GM23248 (cell line): ENCODE measurements at regions not wholly inside any gene's neighbourhood (a gene's known extent, or its start where the extent isn't known, plus 50 kb on each side); places are given as distances from the start of the nearest gene placed in this dataset.

Source experiments
- DNase-seq: peaks from one replicate; pipeline ENCODE4 v3.0.0-alpha.2; 2015
- H2AFZ ChIP-seq: fragments of 200-600 bp; sonication (generic); 2 replicates; pipeline ENCODE4 v1.6.1; 2016; ENCODE audit warnings: antibody characterized with exemption
- H3F3A ChIP-seq: fragments of 200-600 bp; sonication (generic); 2 replicates; pipeline ENCODE4 v1.6.1; 2016; ENCODE audit warnings: mild to moderate bottlenecking, antibody characterized with exemption, mixed run types; ENCODE audit not compliant: insufficient read depth
- H3K27ac ChIP-seq: fragments of 200-600 bp; sonication (generic); 2 replicates; pipeline ENCODE4 v1.5.1; 2016; ENCODE audit warnings: mild to moderate bottlenecking
- H3K27me3 ChIP-seq: fragments of 200-600 bp; sonication (generic); replicated peaks from 2 replicates; pipeline ENCODE4 v1.6.1; 2016; ENCODE audit warnings: mild to moderate bottlenecking; ENCODE audit not compliant: insufficient read depth
- H3K36me3 ChIP-seq: fragments of 200-600 bp; sonication (generic); 2 replicates; pipeline ENCODE4 v1.6.1; 2016; ENCODE audit warnings: low read depth, mild to moderate bottlenecking
- H3K4me1 ChIP-seq: fragments of 200-600 bp; sonication (generic); 2 replicates; pipeline ENCODE4 v1.6.1; 2016; ENCODE audit warnings: mild to moderate bottlenecking; ENCODE audit not compliant: insufficient read depth
- H3K4me2 ChIP-seq: fragments of 200-600 bp; sonication (generic); one replicate; pipeline ENCODE4 v1.6.1; 2016; ENCODE audit warnings: mild to moderate bottlenecking; ENCODE audit not compliant: unreplicated experiment
- H3K4me3 ChIP-seq: fragments of 200-600 bp; sonication (generic); 2 replicates; pipeline ENCODE4 v1.5.1; 2016; ENCODE audit warnings: mild to moderate bottlenecking
- H3K79me2 ChIP-seq: fragments of 200-600 bp; sonication (generic); 2 replicates; pipeline ENCODE4 v1.6.1; 2016; ENCODE audit warnings: mild to moderate bottlenecking; ENCODE audit not compliant: insufficient read depth
- H3K9ac ChIP-seq: fragments of 200-600 bp; sonication (generic); 2 replicates; pipeline ENCODE4 v1.6.1; 2016; ENCODE audit warnings: mild to moderate bottlenecking
- H3K9me2 ChIP-seq: fragments of 200-600 bp; sonication (generic); 2 replicates; pipeline ENCODE4 v1.6.1; 2016; ENCODE audit warnings: mixed run types, mild to moderate bottlenecking, moderate library complexity; ENCODE audit not compliant: insufficient read depth
- H3K9me3 ChIP-seq: fragments of 200-600 bp; sonication (generic); one replicate; pipeline ENCODE4 v1.6.1; 2017; ENCODE audit warnings: low read depth
- H4K20me1 ChIP-seq: fragments of 200-600 bp; sonication (generic); 2 replicates; pipeline ENCODE4 v1.6.0; 2016; ENCODE audit not compliant: insufficient read depth
- EZH2 ChIP-seq: fragments of 200-600 bp; sonication (generic); IDR thresholded peaks from 2 replicates; pipeline ENCODE4 v1.6.1; 2018; ENCODE audit warnings: antibody characterized with exemption, mild to moderate bottlenecking; ENCODE audit not compliant: insufficient read depth, poor library complexity, severe bottlenecking
- EZH2phosphoT487 ChIP-seq: fragments of 200-600 bp; sonication (generic); IDR thresholded peaks from 2 replicates; pipeline ENCODE4 v1.6.1; 2018; ENCODE audit warnings: antibody characterized with exemption, moderate library complexity, mild to moderate bottlenecking, low read depth; ENCODE audit not compliant: insufficient read depth
- WGBS, 2 experiments: methylation state at CpG; one replicate each; pipeline ENCODE4 v1.1.6; 2015 to 2017; ENCODE audit warnings: low lambda C conversion rate in 2 of 2, low coverage in 1 of 2; ENCODE audit errors: missing lambda C conversion rate in 2 of 2; 5-methylcytosine and 5-hydroxymethylcytosine counted together
- in situ Hi-C: fragments of 300-500 bp; cut with MboI; formaldehyde crosslinking; loops from 2 replicates; pipeline ENCODE4 v1.15.0; 2020

DNA sequence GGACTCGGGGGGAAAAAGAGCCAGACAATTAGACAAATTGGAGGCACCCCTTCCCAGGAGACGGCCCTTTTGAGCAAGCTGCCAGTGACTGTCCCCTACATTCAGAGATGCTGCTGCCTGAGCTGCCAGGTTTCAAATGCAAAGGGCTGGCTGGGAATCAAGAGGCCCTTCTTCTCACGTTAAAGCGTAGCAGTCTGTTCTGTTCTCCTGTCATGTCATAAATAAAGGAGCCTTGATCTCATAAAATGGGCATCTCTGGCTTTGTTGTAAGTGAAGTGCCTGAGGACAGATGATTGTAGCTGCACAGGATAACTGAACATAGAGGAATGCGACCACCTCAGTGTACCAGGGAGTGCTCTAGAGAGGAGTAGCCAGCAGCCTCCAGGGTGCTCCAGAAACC, 917.9 kb downstream of the GRID1 start:
- Histone ChIP-seq H3K27me3 (no peaks in the 10 kb centered on the region), H3K9me3 (no peaks in the 10 kb centered on the region), H3F3A (no peaks in the 10 kb centered on the region), H2AFZ (no peak overlapping the region), H3K79me2 (no peaks in the 10 kb centered on the region), H4K20me1 (no peaks in the 10 kb centered on the region), H3K4me3 (no peak overlapping the region), H3K27ac (no peak overlapping the region), H3K36me3 (no peaks in the 10 kb centered on the region), H3K9me2 (no peaks in the 10 kb centered on the region), H3K4me1 (no peaks in the 10 kb centered on the region), H3K9ac (no peak overlapping the region), H3K4me2 (no peak overlapping the region)
- WGBS, 2 experiments: 5 to 18% methylated on average over 5 of the region's 5 CpGs
- in situ Hi-C loops: no loop called here
- no peak for DNase-seq
- TF ChIP-seq EZH2phosphoT487 (no peak), EZH2 (no peak)

DNA sequence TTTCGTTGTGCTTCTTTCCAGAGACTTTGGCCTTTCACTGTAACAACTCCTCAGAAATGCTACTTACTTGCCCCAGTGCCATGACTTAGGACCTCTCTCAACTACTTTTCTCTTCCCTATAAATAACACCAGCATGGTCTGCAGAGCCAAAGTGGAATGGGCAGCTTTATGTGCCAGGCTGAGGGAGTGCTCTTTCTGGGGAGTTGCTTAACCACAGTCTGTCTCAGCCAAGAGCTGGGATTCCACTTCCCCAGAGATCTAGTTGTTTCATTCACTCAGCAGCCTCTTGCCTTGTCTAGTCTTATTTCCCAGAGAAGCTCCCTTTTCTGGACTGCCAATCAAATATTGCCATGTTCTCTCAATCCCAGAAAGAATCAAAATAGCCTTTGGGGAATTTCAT, 912.2 kb downstream of the GRID1 start:
- in situ Hi-C loops: no loop called here
- 6 to 24% methylated on average over 1 of the region's 1 CpG for WGBS, 2 experiments
- no peaks in the 10 kb centered on the region for H3K4me1 ChIP-seq
- H3K27ac ChIP-seq: no peak overlapping the region
- no peaks in the 10 kb centered on the region for H3K9me2 ChIP-seq
- H3K4me2 ChIP-seq: no peak overlapping the region
- no peak for TF ChIP-seq EZH2
- TF ChIP-seq EZH2phosphoT487: no peak
- no peak overlapping the region for H3K4me3 ChIP-seq
- H2AFZ ChIP-seq: no peak overlapping the region
- no peaks in the 10 kb centered on the region for H3K9me3 ChIP-seq
- no peaks in the 10 kb centered on the region for H3K79me2 ChIP-seq
- no peaks in the 10 kb centered on the region for H3F3A ChIP-seq
- no peak for DNase-seq
- H3K9ac ChIP-seq: no peak overlapping the region
- no peaks in the 10 kb centered on the region for H3K36me3 ChIP-seq
- no peaks in the 10 kb centered on the region for H3K27me3 ChIP-seq
- H4K20me1 ChIP-seq: no peaks in the 10 kb centered on the region

GRCh38 chr10:85457191-85457590, 909.4 kb downstream of the GRID1 start:
- 0 to 4% methylated on average over 2 of the region's 2 CpGs for WGBS, 2 experiments

GRCh38 chr10:85458324-85458723, 908.3 kb downstream of the GRID1 start:
- Histone ChIP-seq H3K27ac (no peak overlapping the region), H3K4me2 (no peak overlapping the region), H3K27me3 (no peaks in the 10 kb centered on the region), H3K9me3 (no peaks in the 10 kb centered on the region), H3F3A (no peaks in the 10 kb centered on the region), H3K9ac (no peak overlapping the region), H2AFZ (no peak overlapping the region), H4K20me1 (no peaks in the 10 kb centered on the region), H3K4me3 (no peak overlapping the region), H3K9me2 (no peaks in the 10 kb centered on the region), H3K36me3 (no peaks in the 10 kb centered on the region), H3K79me2 (no peaks in the 10 kb centered on the region), H3K4me1 (no peaks in the 10 kb centered on the region)
- 25 to 26% methylated on average over 3 of the region's 3 CpGs for WGBS, 2 experiments
- no peak for DNase-seq
- TF ChIP-seq EZH2: no peak
- no peak for TF ChIP-seq EZH2phosphoT487
- in situ Hi-C loops: no loop called here

More at GRCh38 chr10:85457191-85457590, 909.4 kb downstream of the GRID1 start:
- no peak for DNase-seq
- no peaks in the 10 kb centered on the region for H3K9me3 ChIP-seq
- H2AFZ ChIP-seq: no peak overlapping the region
- no peaks in the 10 kb centered on the region for H3K9me2 ChIP-seq
- H3K9ac ChIP-seq: no peak overlapping the region
- H3K4me1 ChIP-seq: no peaks in the 10 kb centered on the region
- H3F3A ChIP-seq: no peaks in the 10 kb centered on the region
- in situ Hi-C loops: no loop called here
- H4K20me1 ChIP-seq: no peaks in the 10 kb centered on the region
- no peak overlapping the region for H3K4me3 ChIP-seq
- H3K79me2 ChIP-seq: no peaks in the 10 kb centered on the region
- TF ChIP-seq EZH2phosphoT487 (no peak), EZH2 (no peak)
- H3K36me3 ChIP-seq: no peaks in the 10 kb centered on the region
- no peak overlapping the region for H3K4me2 ChIP-seq
- H3K27ac ChIP-seq: no peak overlapping the region
- no peaks in the 10 kb centered on the region for H3K27me3 ChIP-seq

- 49 to 52% methylated on average over 10 of the region's 10 CpGs for WGBS, 2 experiments
Measured at GRCh38 chr10:85459906-85460305, 906.7 kb downstream of the GRID1 start.

More at GRCh38 chr10:85459906-85460305, 906.7 kb downstream of the GRID1 start:
- no peak for DNase-seq
- H3K27ac ChIP-seq: no peak overlapping the region
- TF ChIP-seq EZH2phosphoT487: no peak
- no peak for TF ChIP-seq EZH2
- no peaks in the 10 kb centered on the region for H3F3A ChIP-seq
- no peak overlapping the region for H3K4me3 ChIP-seq
- no peaks in the 10 kb centered on the region for H3K36me3 ChIP-seq
- H3K79me2 ChIP-seq: no peaks in the 10 kb centered on the region
- H4K20me1 ChIP-seq: no peaks in the 10 kb centered on the region
- no peak overlapping the region for H3K9ac ChIP-seq
- no peaks in the 10 kb centered on the region for H3K27me3 ChIP-seq
- no peak overlapping the region for H2AFZ ChIP-seq
- H3K9me2 ChIP-seq: no peaks in the 10 kb centered on the region
- H3K4me1 ChIP-seq: no peaks in the 10 kb centered on the region
- in situ Hi-C loops: no loop called here
- H3K9me3 ChIP-seq: no peaks in the 10 kb centered on the region
- H3K4me2 ChIP-seq: no peak overlapping the region
